AML-193 (cell line): ENCODE measurements at regions not wholly inside any gene's neighbourhood (a gene's known extent, or its start where the extent isn't known, plus 50 kb on each side); places are given as distances from the start of the nearest gene placed in this dataset.

ENCODE experiments used
- DNase-seq, 2 experiments: peaks; one replicate each; lab custom pipeline; 2025; lab: John Stamatoyannopoulos, UW

DNA sequence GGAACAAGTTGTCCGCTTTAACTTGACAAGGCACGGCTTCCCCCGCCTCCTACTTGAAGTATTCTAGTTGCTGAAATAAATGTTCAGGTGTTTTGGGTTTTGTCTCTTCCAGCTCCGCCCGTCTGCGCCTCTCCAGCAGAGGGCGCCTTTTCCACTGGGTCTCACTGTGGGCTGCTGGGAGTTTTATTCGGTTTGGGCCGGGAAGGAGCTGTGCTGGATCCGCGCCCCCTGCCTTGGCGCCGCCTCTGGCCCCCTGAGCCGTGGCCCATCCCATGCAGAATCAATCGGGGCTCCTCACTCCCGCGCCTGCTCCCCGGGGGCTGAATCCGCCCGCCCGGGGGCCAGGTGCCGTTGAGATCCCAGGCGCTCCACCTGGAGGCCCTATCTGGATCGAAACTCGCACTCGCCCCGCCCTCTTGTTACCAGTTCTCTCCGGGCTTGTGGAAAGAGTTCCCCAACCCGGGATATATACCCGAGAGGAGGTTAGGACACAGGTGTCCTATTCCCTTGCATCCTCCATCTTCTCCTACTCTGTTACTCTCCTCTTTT is 51.0 kb upstream of the TCF21 start:
- DNase-seq = peak; percentile 10 to 27
